Neural cell (in vitro differentiated cells): ENCODE measurements at regions not wholly inside any gene's neighbourhood (a gene's known extent, or its start where the extent isn't known, plus 50 kb on each side); places are given as distances from the start of the nearest gene placed in this dataset.

ENCODE experiments used
- H2AFZ ChIP-seq: fragments of 200-600, 300-800 bp; sonication (generic), shearing (Covaris generic); 2 replicates; pipeline ENCODE4 v1.6.0; 2014; ENCODE audit warnings: low read depth, mild to moderate bottlenecking, antibody characterized with exemption, low read length, moderate library complexity
- H3F3A ChIP-seq: fragments of 200-600 bp; shearing (Covaris generic); 2 replicates; pipeline ENCODE4 v1.6.1; 2016; ENCODE audit warnings: mild to moderate bottlenecking, moderate library complexity, mixed read lengths, antibody characterized with exemption, low read length; ENCODE audit not compliant: insufficient read depth, poor library complexity, severe bottlenecking
- H3K27ac ChIP-seq: fragments of 200-600, 300-800 bp; sonication (generic), shearing (Covaris generic); 2 replicates; pipeline ENCODE4 v1.5.1; 2014; ENCODE audit warnings: mild to moderate bottlenecking, low read length, moderate library complexity
- H3K27me3 ChIP-seq: fragments of 300-800, 200-600 bp; sonication (generic), shearing (Covaris generic); 2 replicates; pipeline ENCODE4 v1.6.0; 2014; ENCODE audit warnings: mild to moderate bottlenecking, low read depth, low read length, moderate library complexity; ENCODE audit not compliant: insufficient read depth
- H3K36me3 ChIP-seq: fragments of 300-800, 200-600 bp; sonication (generic), shearing (Covaris generic); 2 replicates; pipeline ENCODE4 v1.5.1; 2014; ENCODE audit warnings: mild to moderate bottlenecking, antibody characterized with exemption, low read length, moderate library complexity; ENCODE audit not compliant: insufficient read depth
- H3K4me2 ChIP-seq: fragments of 300-800, 200-600 bp; sonication (generic), shearing (Covaris generic); 2 replicates; pipeline ENCODE4 v1.6.0; 2014; ENCODE audit warnings: mild to moderate bottlenecking, low read length
- H3K4me3 ChIP-seq: fragments of 300-800, 200-600 bp; sonication (generic), shearing (Covaris generic); 2 replicates; pipeline ENCODE4 v1.5.1; 2014; ENCODE audit warnings: mild to moderate bottlenecking, low read length, moderate library complexity
- H3K79me2 ChIP-seq: fragments of 200-600 bp; shearing (Covaris generic); replicated peaks from 2 replicates; pipeline ENCODE4 v1.6.0; 2014; ENCODE audit warnings: mild to moderate bottlenecking, low read length, moderate library complexity; ENCODE audit not compliant: insufficient read depth
- H3K9ac ChIP-seq: fragments of 300-800, 200-600 bp; sonication (generic), shearing (Covaris generic); 2 replicates; pipeline ENCODE4 v1.6.1; 2016; ENCODE audit warnings: mild to moderate bottlenecking, low read length, mixed read lengths
- H3K9me2 ChIP-seq: fragments of 200-600 bp; shearing (Covaris generic); 2 replicates; pipeline ENCODE4 v1.6.1; 2016; ENCODE audit warnings: mild to moderate bottlenecking, low read length, mixed read lengths; ENCODE audit not compliant: insufficient read depth
- H3K9me3 ChIP-seq: fragments of 200-600, 300-800 bp; sonication (generic), shearing (Covaris generic); 2 replicates; pipeline ENCODE4 v1.6.1; 2016; ENCODE audit warnings: mild to moderate bottlenecking, mixed run types, low read length, moderate library complexity, mixed read lengths
- H4K20me1 ChIP-seq: fragments of 200-600 bp; shearing (Covaris generic); 2 replicates; pipeline ENCODE4 v1.6.1; 2016; ENCODE audit warnings: mild to moderate bottlenecking, mixed run types; ENCODE audit not compliant: insufficient read depth
- CTCF ChIP-seq: fragments of 450-650 bp; IDR thresholded peaks from 2 replicates; pipeline ENCODE4 v1.5.1; 2014; ENCODE audit warnings: antibody characterized with exemption, mild to moderate bottlenecking, moderate library complexity; ENCODE audit not compliant: poor library complexity, severe bottlenecking
- EP300 ChIP-seq: fragments of 450-650 bp; conservative IDR thresholded peaks from 2 replicates; pipeline ENCODE4 v1.6.1; 2014; ENCODE audit warnings: antibody characterized with exemption, mild to moderate bottlenecking, moderate library complexity; ENCODE audit not compliant: poor library complexity, severe bottlenecking
- EZH2 ChIP-seq: fragments of 200-600, 300-800 bp; shearing (Covaris generic), sonication (generic); IDR thresholded peaks from 2 replicates; pipeline ENCODE4 v1.6.1; 2014; ENCODE audit warnings: antibody characterized with exemption, low read length, borderline replicate concordance, mild to moderate bottlenecking; ENCODE audit not compliant: insufficient read depth, poor library complexity, severe bottlenecking
- MXI1 ChIP-seq: fragments of 450-650 bp; conservative IDR thresholded peaks from 2 replicates; pipeline ENCODE4 v1.6.1; 2014; ENCODE audit warnings: antibody characterized with exemption, mild to moderate bottlenecking; ENCODE audit not compliant: poor library complexity, severe bottlenecking
- POLR2AphosphoS5 ChIP-seq: IDR thresholded peaks from 2 replicates; pipeline ENCODE4 v1.6.1; 2012
- RAD21 ChIP-seq: fragments of 450-650 bp; conservative IDR thresholded peaks from 2 replicates; pipeline ENCODE4 v1.6.1; 2014; ENCODE audit warnings: antibody characterized with exemption, mild to moderate bottlenecking, moderate library complexity
- REST ChIP-seq: IDR thresholded peaks from 2 replicates; pipeline ENCODE4 v1.6.1; 2012; ENCODE audit warnings: borderline replicate concordance
- SMC3 ChIP-seq: fragments of 450-650 bp; conservative IDR thresholded peaks from 2 replicates; pipeline ENCODE4 v1.6.1; 2014; ENCODE audit warnings: antibody characterized with exemption, mild to moderate bottlenecking, moderate library complexity; ENCODE audit not compliant: poor library complexity
- TAF1 ChIP-seq: IDR thresholded peaks from 2 replicates; pipeline ENCODE4 v1.6.1; 2012; ENCODE audit warnings: low read depth

GRCh38 chr15:93158097-93158900 is 69.3 kb upstream of the RGMA start:
- Histone ChIP-seq H2AFZ (no peak overlapping the region), H3F3A (no peaks in the 10 kb centered on the region), H3K9me2 (no peaks in the 10 kb centered on the region), H3K4me2 (no peak overlapping the region), H3K79me2 (no peaks in the 10 kb centered on the region), H4K20me1 (no peaks in the 10 kb centered on the region), H3K9me3 (no peaks in the 10 kb centered on the region), H3K36me3 (no peaks in the 10 kb centered on the region), H3K27ac (no peak overlapping the region), H3K27me3 (no peaks in the 10 kb centered on the region), H3K9ac (no peak overlapping the region), H3K4me3 (no peak overlapping the region)
- TF ChIP-seq SMC3 (no peak), POLR2AphosphoS5 (no peak), MXI1 (no peak), REST (no peak), EP300 (no peak), RAD21 (no peak), EZH2 (no peak), TAF1 (no peak), CTCF (no peak)

- H3K9me2 ChIP-seq: no peaks in the 10 kb centered on the region
- H3K9ac ChIP-seq: no peak overlapping the region
- no peak overlapping the region for H3K27ac ChIP-seq
- TF ChIP-seq TAF1 (no peak), REST (no peak), EP300 (no peak), EZH2 (no peak), RAD21 (no peak), POLR2AphosphoS5 (no peak), CTCF (no peak), SMC3 (no peak)
- no peak overlapping the region for H3K4me2 ChIP-seq
- no peaks in the 10 kb centered on the region for H3K36me3 ChIP-seq
- no peaks in the 10 kb centered on the region for H3F3A ChIP-seq
- no peaks in the 10 kb centered on the region for H3K9me3 ChIP-seq
- no peak overlapping the region for H2AFZ ChIP-seq
- H3K27me3 ChIP-seq: no peaks in the 10 kb centered on the region
- no peaks in the 10 kb centered on the region for H3K79me2 ChIP-seq
- H3K4me3 ChIP-seq: no peak overlapping the region
- no peaks in the 10 kb centered on the region for H4K20me1 ChIP-seq
Observed at GRCh38 chr15:93154666-93155065, 65.7 kb upstream of the RGMA start.
